Ishikawa (cell line): ENCODE measurements at regions not wholly inside any gene's neighbourhood (a gene's known extent, or its start where the extent isn't known, plus 50 kb on each side); places are given as distances from the start of the nearest gene placed in this dataset.

Experiments
- CEBPB ChIP-seq: IDR thresholded peaks from 2 replicates; pipeline ENCODE4 v1.6.1; 2012
- CREB1 ChIP-seq: IDR thresholded peaks from 2 replicates; pipeline ENCODE4 v1.6.1; 2012; ENCODE audit warnings: low read depth
- EGR1 ChIP-seq: IDR thresholded peaks from 2 replicates; pipeline ENCODE4 v1.6.1; 2012
- EP300 ChIP-seq: IDR thresholded peaks from 2 replicates; pipeline ENCODE4 v1.6.1; 2012; ENCODE audit warnings: borderline replicate concordance
- FOXM1 ChIP-seq: IDR thresholded peaks from 2 replicates; pipeline ENCODE4 v1.6.1; 2012; ENCODE audit warnings: low read depth, borderline replicate concordance
- NFIC ChIP-seq: IDR thresholded peaks from 2 replicates; pipeline ENCODE4 v1.6.1; 2012
- RAD21 ChIP-seq: IDR thresholded peaks from 2 replicates; pipeline ENCODE4 v1.6.1; 2012; ENCODE audit warnings: low read depth
- REST ChIP-seq: IDR thresholded peaks from 2 replicates; pipeline ENCODE4 v1.6.1; 2012; ENCODE audit warnings: low read depth, mild to moderate bottlenecking
- TAF1 ChIP-seq: IDR thresholded peaks from 2 replicates; pipeline ENCODE4 v1.6.1; 2012; ENCODE audit warnings: low read depth, mild to moderate bottlenecking
- TCF12 ChIP-seq: IDR thresholded peaks from 2 replicates; pipeline ENCODE4 v1.6.1; 2012; ENCODE audit warnings: low read depth
- TEAD4 ChIP-seq: IDR thresholded peaks from 2 replicates; pipeline ENCODE4 v1.6.1; 2012
- USF1 ChIP-seq: IDR thresholded peaks from 2 replicates; pipeline ENCODE4 v1.6.1; 2012
- YY1 ChIP-seq: IDR thresholded peaks from 2 replicates; pipeline ENCODE4 v1.6.1; 2012; ENCODE audit warnings: low read depth
- ZBTB7A ChIP-seq: IDR thresholded peaks from 2 replicates; pipeline ENCODE4 v1.6.1; 2012; ENCODE audit warnings: low read depth
- TF ChIP-seq, protein P1 (sequence below): IDR thresholded peaks from 2 replicates; pipeline ENCODE4 v1.6.1; 2012

DNA sequence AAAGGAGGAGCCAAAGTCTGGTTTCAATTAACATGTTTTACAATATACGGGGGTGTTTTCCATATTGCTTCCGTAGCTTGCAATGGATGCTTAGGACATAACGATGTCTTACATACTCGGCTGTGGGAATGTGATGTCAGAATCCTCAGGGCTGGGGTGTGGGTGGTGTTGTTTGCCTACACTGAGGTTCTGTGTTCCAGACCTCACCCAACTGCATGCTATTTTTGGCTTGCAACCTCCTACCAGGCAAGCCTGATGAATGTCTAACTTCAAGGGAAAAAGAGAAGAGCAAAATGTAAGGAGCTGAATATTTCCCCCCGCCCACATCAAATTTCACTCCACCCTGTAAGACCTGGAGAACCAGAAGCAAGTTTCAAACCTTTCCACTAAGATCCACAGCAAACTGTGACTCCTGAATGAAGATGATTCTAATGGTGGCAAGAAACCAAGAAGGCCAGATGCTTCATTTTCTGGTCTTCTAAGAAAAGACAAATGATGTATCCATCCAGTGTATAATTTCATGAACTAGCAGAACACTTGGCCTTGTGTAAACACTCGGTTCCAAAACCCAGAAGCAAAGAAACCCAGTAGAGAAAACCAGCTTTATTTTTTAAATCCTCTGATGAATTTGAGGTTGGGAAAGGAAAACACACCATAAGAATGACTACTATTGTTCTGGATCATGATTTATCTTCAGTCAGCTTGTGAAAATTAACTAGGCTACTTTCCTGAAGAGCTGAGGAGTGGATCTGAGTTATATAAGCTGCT is 227.9 kb downstream of the DACT1 start:
- TF ChIP-seq USF1 (no peak), YY1 (no peak), RAD21 (no peak), EGR1 (no peak), TCF12 (no peak), NFIC (no peak), ZBTB7A (no peak), TAF1 (no peak)

- TF ChIP-seq REST (no peak), TEAD4 (no peak), CEBPB (no peak), USF1 (no peak), TCF12 (no peak), RAD21 (no peak), ZBTB7A (no peak), YY1 (no peak), EGR1 (no peak), NFIC (no peak), CREB1 (no peak), EP300 (no peak), FOXM1 (no peak), TAF1 (no peak)
- TF ChIP-seq, protein P1, sequence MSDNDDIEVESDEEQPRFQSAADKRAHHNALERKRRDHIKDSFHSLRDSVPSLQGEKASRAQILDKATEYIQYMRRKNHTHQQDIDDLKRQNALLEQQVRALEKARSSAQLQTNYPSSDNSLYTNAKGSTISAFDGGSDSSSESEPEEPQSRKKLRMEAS = no peak
Measured at GRCh38 chr14:58866391-58866790, 228.6 kb downstream of the DACT1 start.

- TF ChIP-seq REST (no peak), CREB1 (no peak), EGR1 (no peak), ZBTB7A (no peak), USF1 (no peak), TCF12 (no peak), NFIC (no peak), FOXM1 (no peak), TAF1 (no peak), RAD21 (no peak), EP300 (no peak), YY1 (no peak), CEBPB (no peak), TEAD4 (no peak)
- TF ChIP-seq, protein P1 = no peak
Measured at GRCh38 chr14:58870961-58871360, 233.2 kb downstream of the DACT1 start.

GRCh38 chr14:58871573-58871972 is 233.8 kb downstream of the DACT1 start:
- TF ChIP-seq EGR1 = no peak

- TF ChIP-seq, protein P1 = no peak
- no peak for TF ChIP-seq EGR1
Measured at GRCh38 chr14:58872061-58872460, 234.3 kb downstream of the DACT1 start.
